ENCODE measurements at regions not wholly inside any gene's neighbourhood (a gene's known extent, or its start where the extent isn't known, plus 50 kb on each side); places are given as distances from the start of the nearest gene placed in this dataset.

GRCh38 chr11:86735451-86736290 lies 63.3 kb upstream of the ME3 start:
- TF ChIP-seq EZH2phosphoT487 (IDR thresholded peaks at IDR 0.05; ENCODE audit: borderline replicate concordance, low read depth, low read length) (no peak), CTCF (conservative IDR thresholded peaks at IDR 0.05; ENCODE audit: low read length) (no peak)

All from OCI-LY7 (cell line).